ENCODE measurements at regions not wholly inside any gene's neighbourhood (a gene's known extent, or its start where the extent isn't known, plus 50 kb on each side); places are given as distances from the start of the nearest gene placed in this dataset.

DNA sequence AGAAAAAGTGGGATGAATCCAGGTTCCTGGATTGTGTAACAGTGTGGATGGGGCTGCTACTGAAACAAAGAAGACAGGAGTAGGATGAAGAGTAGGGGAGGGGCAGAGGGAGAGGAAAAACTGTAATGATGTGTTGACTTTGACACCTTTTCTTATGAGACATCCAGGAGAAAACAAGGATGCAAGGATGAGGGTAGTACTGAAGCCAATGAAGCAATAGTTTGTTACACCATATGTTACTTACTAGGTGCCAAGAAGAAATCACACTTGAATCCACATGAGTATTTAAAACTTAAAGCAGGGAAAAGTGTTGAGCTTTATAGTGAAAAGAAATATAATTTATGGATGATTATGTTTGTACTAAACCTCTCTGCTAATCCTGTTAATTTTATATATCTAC lies 420.6 kb downstream of the ARL4A start:
- TF ChIP-seq EZH2 (IDR thresholded peaks at IDR 0.05; ENCODE audit: insufficient read depth, poor library complexity, severe bottlenecking) (no peak), EZH2phosphoT487 (IDR thresholded peaks at IDR 0.05; ENCODE audit: insufficient read depth, low read depth) (no peak)

Data from GM23248 (cell line).